Islet precursor cell (in vitro differentiated cells): ENCODE measurements at regions not wholly inside any gene's neighbourhood (a gene's known extent, or its start where the extent isn't known, plus 50 kb on each side); places are given as distances from the start of the nearest gene placed in this dataset.
"Not testable (repeated sequence)": the region's sequence is repeated elsewhere in the genome, so short reads cannot be mapped to it uniquely, and the experiment has no call there.

Source experiments
- DNase-seq: peaks from one replicate; pipeline ENCODE4 v3.0.0-alpha.2; 2018

DNA sequence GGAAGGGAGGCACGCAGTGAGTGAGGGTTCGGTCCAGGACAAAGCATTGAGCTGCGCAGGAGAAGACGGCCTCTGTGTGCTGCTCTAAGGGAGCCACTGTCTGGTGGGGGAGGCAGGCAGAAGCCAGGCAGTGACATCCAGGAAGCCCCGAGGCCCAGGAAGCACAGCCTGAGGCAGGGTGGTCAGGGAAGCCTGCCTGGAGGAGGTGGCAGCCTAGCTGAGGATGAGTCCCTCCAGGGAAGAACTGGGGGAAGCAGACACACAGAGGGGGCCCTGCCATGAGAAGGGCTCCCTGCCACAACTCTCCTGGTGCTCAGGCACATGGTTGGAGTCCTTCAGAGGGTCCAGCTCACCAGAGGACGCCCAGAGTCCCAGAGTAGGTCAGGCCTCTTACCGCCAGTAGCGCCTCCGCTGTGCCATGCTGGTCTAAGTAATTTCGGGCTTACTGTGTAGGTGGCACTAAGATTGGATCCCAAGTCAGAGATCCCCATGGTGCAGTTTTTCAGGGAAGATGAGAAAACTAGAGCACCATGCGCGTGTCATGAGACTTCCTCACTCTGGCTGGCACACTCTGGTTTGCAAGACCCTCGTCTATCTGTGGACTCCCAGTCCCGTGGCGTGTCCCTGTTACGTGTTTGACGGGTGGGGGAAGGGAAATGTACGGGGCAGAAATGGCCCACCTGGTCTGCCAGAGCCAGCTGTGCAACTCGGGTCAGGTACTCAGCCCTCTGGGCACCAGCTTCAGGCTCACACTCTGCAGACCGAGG lies 887.2 kb downstream of the BRD1 start:
- DNase-seq = peak; percentile 43

DNA sequence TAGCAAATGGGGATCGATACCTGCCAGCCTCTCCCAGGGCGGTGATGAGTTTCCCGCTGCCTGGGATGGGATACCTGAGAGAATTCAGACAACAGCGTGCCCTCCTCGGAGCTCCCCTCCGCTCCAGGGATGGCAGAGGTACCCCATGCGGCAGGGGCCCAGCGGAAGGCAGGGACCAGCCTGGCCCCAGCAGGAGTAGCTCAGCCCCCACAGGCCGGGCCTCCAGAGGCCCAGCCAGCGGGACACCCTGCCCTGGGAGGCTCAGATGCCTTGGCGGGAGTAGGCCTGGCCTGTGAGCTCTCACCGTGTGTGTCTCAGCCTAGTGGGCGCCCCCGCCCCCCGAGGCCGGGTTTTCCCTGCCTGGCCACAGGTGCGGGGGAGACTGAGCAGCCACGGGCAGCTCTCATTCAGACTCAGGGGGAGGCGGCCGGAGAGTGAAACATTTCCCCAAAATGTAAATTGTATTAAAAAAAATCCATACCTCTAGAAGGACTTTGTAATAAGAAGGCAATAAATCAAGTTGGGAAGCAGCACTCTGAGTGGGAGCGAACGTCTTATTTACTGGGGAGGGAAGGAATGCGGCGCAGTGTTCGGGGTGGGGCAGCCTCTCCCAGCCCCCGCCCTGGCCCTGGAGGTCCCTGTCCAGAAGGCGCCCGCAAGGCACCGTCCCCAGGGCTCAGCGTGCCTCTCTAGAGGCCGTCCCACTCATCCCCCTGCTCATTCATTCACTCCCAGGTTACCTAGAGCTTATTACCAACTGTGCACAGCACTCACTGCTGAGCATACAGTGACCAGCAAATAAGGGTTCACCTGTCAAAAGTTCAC lies 888.0 kb downstream of the BRD1 start:
- peak; percentile 22 for DNase-seq

DNA sequence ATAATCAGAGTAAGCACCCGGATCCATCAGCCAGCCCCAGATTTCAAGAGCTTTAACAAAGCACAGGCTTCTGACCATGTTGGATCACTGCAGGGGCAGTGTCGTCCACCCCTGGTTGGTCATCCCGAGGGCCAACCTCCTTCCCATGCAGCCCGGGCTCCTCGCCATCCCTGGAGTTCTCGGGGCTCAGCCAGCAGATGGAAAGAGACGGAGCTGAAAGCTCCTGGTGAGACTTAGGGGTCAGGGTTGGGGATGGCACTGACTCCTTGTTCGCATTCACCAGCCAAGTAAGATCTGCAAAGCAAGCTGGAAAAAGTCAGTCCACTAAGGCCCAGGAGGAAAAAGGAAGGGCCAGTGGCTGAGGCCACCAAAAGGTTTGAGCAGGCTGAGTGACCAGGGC lies 888.9 kb downstream of the BRD1 start:
- DNase-seq = peak; percentile 36

DNA sequence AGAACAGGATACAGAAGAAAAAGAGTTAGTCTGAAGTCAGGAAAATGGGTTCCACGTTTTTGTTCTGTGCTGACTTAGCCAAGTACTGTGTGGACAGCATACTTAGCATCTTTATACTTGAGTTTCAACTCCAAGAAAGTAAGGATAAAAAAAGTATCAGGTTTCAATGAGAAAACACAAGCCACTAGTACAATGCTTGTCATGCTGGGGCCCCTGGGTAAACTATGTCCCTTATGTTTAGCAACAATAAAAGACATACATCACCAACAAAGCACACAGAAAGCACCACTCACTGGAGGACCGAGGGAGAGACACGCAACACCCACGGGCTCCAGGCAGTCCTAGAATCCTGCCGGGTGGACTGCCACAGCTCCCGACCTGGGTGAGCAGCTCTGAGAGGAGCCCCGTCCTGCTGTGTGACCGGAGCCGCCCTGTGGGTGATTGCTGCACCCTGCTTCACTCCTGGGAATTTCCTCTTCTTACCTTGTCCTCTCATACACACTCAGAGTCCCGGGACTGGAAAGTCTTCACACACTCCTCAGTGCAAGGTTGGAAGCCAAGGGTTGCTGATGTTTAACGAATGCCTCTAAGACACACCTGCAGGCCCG lies 890.5 kb downstream of the BRD1 start:
- peak; percentile 22 for DNase-seq

DNA sequence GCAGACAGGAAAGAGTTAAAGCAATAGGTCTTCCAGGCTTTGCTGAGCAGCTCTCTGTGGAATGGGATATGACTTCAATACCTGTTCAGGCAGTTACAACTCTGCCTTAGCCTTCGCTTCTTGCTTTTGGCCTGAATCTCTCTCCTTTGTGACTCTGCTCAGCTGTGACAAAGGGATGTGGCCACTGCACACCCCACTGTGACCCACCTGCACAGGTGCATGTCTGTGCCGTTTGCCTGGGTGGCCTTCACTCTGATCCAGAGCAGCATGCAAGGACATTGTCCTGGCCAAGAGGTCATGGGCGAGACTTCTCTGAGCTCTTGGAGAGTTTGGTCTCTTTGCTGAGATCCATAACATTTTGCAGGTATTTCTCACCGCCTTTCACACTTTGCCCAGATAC lies 891.3 kb downstream of the BRD1 start:
- peak; percentile 33 for DNase-seq

DNA sequence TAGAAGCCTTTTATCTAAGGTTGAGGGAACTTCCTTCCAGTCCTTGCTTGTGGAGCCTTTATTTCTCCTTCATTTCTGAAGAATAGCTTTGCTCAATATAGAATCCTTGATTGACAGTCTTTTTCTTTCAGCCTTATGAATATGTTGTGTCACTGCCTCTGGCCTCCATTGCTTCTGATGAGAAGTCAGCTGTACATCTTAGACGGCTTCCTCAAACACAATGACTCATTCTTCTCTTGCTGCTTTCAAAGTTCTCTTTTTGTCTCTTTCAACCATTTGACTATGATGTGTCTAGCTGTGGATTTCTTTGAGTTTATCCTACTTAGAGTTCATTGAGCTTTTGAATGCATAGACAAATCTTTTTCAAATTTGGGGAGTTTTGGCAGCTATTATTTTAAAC lies 893.2 kb downstream of the BRD1 start:
- DNase-seq = no peak

DNA sequence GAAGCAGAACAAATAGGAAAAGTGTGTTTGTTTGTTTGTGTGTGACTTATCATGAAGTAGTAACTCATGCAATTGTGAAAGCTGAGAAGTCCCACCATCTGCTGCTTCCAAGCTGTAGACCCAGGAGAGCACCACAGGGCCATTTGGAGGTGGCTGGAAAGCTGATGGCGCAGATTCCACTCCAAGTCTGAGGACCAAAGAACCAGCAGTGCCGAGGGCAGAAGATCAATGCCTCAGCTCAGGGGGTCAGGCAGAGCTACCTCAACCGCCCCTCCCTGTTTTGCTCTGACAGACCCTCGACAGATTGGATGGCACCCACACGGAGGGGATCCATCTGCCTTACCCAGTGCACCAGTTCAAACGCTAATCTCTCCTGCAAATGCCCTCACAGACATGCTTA lies 896.2 kb downstream of the BRD1 start:
- no peak for DNase-seq

DNA sequence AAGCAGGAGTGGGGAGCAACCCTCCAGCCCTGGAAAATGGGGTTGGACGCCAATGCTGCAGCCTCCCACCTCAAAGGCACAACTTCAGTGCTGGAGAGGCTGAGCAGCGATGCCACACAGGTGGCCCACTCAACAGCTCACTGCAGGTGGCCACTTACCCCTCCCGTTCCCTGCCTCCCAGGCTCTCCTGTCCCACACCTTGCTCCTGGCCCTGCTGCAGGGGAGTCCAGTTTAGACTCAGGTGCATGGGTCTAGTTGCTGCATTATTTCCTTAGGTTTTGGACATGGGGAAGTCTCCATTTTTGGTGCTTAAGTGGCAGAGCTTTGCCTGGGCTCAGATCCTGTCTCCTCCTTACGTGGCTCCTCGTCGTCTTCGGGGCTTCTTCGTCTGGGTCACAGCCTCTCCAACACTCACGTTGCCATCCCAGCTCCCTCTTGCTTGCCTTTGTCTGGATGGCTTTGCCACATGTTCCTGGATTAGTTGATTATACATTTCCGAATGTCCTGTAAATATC lies 898.3 kb downstream of the BRD1 start:
- DNase-seq = no peak

DNA sequence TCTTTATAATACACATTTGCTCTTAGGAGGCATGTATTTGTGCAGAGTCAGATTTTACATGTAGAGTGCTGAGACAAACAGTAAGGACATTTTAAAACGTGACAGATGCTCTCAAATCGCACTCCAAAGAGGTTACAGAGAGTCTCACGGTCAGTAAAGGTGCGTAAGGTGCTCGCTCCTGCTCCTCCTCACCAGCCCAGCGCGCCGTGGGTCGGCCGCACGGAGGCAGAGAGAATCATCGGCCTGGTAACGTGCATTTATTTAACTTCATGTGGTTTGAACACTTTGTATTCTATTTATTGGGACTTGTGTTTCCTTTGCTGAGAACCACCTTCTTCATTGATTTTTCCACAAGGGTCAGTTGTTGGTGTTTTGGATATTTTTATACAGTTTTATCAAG lies 900.1 kb downstream of the BRD1 start:
- peak; percentile 28 for DNase-seq

DNA sequence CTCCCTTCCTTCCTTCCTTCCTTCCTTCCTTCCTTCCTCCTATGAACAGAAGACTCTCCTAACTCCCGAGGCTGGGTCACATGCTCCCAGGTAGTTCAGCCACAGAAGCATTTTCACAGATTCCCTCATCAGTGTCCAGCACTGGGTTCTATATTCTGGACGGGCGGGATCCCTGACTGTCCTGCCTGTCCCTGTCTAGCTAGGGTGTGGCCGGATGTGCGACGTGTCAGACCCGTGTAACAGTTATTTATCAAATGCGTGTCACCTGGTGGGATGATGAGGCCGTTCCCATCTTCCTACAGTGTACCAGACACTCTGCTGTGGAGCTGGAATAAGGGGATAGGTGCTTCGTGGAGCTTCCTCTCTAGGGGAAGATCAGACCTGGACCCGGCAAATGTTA lies 901.0 kb downstream of the BRD1 start:
- DNase-seq = peak; percentile 43

DNA sequence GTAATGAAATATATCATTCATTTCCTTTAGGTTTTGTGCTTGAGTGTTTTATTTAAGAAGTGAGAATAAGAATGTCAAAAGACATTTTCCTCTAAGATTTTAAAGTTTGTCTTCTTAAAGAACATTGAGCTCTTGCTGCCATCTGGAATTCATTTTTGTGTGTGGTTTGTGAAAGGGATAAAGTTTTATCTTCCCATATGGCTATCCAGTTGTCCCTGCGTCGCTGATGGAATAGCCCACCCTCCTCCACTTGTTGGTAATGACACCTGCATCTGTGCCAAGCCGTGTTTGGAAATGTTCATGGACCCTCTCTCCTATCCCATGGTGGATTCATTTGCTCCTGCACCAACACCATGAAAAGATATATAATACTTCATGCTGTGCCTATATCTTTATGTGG lies 901.5 kb downstream of the BRD1 start:
- peak; percentile 12 for DNase-seq

DNA sequence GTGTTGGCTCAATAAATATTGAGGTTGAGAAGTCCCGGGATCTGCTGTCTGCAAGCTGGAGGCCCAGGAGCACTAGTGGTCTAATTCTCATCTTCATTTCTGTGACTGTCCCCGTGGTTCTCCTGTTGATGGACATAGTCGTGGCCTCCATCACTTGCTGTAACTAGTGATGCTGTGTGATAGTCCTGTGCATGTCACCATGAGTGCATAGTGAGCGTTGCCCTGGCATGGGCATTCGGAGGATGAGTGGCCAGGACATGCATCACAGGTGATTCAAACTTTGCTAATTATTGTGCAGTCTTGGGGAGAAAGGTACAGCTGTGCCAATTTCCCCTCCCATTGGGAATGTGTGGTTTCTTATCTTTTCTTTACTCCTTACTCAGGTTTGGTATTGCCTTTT lies 902.2 kb downstream of the BRD1 start:
- DNase-seq = no peak

DNA sequence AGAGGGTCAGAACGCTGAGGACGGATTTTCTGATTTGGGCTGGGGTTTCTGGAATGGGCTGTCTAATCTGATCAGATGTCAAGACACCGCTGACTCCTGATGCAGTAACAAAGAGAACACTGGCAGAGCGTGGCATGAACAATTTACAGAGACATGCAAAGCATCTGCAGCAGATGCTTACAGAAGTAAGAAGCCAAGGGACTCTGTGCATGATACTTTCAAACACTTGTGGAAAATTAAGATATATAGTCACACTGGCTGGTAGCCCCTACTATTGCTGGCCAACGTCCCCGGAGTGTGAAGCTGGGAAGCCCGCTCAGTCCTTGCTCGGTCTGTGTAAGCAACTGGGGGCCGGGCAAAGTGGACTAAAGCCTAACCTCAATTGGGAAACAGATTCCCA lies 903.7 kb downstream of the BRD1 start:
- no peak for DNase-seq

DNA sequence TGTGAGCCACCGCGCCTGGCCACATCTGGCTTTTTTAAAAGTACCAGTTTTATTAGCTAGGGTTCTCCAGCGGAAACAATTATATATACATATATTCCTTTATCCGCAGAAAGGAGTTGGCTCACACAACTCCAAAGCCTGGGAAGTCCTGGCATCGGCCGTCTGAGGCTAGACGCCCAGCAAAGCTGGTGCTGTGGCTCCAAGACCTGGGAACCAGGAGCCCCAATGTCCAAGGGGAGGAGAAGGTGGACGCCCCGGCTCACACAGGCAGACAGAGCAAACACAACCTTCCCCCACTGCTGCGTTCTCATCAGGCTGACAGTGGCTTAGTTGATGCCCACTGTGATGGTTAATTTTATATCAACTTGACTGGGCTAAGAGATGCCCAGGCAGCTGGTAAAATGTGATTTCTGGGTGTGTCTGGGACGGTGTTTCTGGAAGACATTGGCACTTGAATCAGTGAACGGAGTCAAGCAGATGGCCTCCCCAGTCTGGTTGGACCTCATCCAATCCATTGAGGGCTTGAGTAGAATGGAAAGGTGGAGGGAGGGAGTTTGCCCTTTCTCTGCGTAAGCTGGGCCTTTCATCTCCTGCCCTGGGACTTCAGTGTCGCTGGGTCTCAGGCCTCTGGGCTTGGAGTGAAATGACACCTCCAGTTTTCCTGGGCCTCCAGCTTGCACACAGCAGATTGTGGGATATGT lies 904.4 kb downstream of the BRD1 start:
- DNase-seq = no peak

DNA sequence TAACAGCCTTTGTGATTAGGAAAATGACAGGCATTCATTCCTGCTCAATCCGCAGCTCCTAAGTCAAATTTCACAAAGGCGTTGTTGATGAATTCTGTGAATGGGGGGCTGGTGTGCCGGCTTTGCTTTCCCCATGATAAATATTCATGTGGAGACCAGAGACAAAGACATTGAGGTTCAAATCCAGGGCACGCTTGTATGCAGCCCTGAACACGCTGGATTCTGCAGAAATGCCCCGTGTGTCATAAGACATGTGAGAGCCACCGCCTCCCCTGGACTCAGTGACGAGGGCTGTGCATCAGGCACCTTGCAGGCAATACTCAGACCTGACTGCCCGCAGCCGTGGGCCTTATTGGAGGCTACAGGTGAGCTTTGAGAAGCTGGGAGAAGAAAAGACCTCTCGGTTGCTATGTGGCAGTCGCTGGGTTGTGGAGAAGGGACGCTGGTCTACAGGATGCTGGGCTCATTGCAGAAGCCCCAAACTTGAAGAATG lies 906.2 kb downstream of the BRD1 start:
- no peak for DNase-seq

DNA sequence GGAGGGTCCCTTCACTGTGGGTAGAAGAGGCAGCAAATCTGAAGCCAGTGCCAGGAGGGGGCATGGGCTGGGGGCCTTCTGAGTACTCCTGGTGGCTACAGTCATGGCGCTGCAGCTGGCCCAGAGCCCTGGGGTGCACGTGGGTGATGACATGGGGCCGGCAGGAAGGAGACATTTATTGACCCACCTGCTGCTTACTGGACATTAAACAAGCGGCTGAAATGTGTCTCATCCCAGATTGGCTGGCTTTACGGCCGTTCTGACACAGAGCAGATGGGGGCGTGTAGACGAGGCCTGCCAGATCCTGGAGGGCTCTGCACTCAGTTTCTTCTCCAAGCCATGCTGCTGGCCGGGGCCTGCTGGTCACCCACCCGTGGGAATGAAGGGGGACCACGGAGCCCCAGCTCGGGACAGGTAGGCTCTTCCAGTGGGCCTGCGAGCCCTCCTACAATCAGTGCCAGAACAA lies 906.9 kb downstream of the BRD1 start:
- DNase-seq = no peak

DNA sequence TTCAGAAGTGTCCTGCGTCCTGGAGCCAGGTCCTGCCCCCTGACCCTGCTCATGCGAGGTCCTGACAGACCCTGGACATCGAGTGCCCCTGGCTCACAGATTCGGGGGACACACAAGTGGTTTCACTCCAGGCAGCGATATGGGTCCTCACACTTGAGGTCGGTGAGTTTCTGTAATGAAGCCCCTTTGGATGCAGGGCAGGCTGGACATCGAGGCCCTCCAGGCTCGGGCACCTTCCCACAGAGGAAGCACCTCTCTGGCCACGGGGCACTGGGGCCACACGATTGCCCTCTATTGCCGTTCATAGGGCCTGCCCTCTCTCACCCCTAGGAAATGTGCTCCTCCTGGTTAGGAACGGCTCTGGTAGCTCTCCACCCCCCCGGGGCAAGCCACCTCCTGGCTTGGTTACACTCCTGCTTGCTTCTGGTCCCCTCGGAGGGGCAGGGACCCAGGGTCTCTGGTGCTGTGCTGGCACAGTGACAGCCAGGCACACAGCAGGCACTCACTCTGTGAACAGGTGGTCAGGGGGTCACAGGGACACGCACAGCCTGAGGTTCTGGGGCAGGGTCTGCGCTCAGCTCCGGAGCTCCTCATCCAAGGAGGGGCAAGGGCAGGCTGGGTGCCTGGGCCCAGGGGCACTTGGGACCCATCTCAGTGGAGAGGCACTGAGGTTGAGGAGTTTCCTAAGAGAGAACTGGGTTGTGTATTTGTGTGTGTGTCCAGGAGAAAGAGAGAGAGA lies 907.7 kb downstream of the BRD1 start:
- no peak for DNase-seq

DNA sequence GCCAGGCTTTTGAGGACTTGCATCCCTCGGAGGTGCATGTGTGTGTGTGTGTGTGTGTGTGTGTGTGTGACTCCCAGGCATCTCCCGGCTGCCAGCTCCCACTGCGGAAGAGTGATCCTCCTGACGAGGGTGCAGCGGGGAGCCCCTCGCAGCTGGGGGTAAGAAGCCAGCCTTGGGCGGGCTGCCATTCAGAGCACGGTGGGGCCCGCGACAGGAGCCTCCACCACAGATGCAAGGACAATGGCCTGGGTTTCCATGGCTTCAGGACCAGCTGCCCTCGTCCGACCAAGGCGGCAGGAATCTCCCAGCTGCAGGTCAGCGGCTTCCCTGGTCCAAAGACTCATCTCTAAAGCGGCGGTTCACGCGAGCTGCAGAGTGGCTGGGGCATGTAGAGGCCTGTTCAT lies 908.5 kb downstream of the BRD1 start:
- no peak for DNase-seq

DNA sequence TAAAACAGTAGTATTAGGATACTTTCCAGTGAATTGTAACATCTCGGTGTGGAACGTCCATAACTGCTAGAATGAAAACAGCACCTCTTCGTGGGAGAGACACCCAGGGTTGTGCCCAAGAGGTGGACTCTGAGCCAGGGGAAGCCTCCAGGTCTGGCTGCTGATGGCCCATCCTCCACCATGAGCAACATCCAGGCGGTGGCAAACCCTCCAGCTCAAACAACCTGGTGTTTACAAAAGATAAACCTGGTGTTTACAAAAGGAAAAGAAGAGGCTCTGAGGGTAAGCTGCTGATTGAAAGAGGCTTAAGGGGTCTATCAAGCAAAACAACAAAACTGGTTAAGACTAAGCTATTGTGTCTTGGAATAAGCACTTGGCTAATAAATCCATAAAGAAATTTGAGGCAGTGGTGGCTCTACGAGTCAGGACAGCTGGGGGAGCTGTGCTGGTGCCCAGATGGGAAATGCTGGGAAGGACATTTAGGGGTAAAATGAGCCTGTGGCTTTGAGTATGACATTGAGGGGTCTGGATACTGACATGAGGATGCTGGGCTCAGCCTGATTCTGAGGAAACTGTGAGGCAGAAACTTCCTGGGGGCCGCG lies 909.0 kb downstream of the BRD1 start:
- no peak for DNase-seq

DNA sequence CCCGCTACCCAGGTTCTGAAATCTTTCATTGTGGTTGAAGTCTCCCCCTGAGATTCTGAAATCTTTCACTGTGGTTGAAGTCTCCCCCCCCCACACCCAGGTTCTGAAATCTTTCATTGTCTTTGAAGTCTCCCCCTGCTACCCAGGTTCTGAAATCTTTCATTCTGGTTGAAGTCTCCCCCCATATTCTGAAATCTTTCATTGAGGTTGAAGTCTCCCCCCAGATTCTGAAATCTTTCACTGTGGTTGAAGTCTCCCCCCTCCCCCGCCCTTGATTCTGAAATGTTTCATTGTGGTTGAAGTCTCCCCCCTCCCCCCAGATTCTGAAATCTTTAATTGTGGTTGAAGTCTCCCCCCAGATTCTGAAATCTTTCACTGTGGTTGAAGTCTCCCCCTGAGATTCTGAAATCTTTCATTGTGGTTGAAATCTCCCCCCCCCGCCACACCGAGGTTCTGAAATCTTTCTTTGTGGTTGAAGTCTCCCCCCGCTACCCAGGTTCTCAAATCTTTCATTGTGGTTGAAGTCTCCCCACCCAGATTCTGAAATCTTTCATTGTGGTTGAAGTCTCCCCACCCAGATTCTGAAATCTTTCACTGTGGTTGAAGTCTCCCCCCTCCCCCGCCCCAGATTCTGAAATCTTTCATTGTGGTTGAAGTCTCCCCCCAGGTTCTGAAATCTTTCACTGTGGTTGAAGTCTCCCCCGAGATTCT lies 915.2 kb downstream of the BRD1 start:
- DNase-seq = not testable (repeated sequence)

DNA sequence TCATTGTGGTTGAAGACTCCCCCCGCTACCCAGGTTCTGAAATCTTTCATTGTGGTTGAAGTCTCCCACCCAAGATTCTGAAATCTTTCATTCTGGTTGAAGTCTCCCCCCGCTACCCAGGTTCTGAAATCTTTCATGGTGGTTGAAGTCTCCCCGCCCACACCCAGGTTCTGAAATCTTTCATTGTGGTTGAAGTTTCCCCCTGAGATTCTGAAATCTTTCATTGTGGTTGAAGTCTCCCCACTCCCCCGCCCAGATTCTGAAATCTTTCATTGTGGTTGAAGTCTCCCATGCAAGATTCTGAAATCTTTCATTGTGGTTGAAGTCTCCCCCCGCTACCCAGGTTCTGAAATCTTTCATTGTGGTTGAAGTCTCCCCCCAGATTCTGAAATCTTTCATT lies 916.0 kb downstream of the BRD1 start:
- not testable (repeated sequence) for DNase-seq
